Kidney capillary endothelial cell (primary cell): ENCODE measurements at regions not wholly inside any gene's neighbourhood (a gene's known extent, or its start where the extent isn't known, plus 50 kb on each side); places are given as distances from the start of the nearest gene placed in this dataset.

Experiments
- DNase-seq: peaks from one replicate; pipeline ENCODE4 v3.0.0-alpha.2; 2018; ENCODE audit warnings: low spot score

DNA sequence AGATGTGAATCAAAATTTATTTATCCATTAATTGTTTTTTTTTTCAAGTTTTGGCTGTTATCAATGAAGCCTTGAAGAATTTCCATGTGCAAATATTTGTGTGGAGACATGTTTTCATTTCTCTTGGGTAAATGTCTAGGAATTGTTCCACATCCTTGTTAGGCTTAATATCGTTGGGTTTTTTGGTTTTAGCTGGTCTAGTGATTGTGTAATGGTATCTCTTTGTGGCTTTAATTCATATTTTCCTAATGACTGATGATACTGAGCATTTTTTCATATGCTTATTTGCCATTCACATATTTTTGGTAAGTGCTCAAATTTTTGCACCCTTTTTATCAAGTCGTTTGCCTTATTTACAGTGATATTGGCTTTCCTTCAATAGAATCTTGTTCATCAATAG is 250.3 kb upstream of the EPHA4 start:
- no peak for DNase-seq

DNA sequence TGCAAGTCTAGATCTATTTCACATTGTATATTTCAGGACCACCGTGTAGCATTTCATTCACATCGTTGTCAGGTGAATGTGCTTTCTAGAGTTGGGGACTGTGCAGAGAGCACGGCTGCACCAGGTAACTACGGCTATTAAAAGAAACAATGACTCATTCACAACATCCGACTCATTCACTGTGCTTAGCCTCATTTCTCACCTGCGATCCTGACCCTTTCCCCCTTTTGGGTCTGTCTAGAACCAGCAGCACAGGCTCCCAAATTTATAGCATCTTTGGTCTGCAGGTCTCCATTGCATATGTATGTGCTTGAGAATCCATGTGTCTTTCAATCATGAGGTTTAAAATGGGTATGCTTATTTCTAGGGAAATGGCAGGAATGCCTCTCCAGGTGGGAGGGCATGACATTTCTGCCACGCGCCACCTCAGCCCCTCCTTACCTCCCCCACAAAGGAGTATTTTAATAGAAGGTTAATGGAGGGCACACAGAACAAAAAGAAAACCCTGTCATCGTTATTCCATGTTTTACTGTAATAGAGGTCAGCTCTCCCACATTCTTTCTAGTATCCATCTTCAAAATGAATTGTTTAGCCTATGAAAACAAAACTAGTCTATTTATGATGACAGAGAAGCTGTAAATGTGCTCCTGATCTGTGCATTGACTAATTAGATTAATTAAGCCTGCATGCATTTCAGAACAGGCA is 246.7 kb upstream of the EPHA4 start:
- no peak for DNase-seq

DNA sequence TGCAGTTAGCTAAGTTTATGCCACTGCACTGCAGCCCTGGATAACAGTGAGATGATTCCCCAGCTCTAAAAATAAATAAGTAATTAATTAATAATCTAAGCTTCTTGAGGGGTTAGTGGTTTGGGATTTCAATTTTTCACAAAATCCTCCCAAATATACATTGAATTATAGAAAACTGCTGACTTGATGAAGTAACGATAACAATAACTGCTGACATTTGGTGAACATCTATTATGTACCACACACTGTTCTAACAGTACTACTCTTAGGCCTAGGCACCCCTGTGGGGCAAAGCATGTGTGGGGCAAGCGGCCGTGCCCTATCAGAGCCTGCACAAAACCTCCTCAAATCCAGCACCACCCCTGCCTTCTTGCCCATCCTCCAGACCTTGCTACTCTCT is 245.8 kb upstream of the EPHA4 start:
- DNase-seq, result no peak

DNA sequence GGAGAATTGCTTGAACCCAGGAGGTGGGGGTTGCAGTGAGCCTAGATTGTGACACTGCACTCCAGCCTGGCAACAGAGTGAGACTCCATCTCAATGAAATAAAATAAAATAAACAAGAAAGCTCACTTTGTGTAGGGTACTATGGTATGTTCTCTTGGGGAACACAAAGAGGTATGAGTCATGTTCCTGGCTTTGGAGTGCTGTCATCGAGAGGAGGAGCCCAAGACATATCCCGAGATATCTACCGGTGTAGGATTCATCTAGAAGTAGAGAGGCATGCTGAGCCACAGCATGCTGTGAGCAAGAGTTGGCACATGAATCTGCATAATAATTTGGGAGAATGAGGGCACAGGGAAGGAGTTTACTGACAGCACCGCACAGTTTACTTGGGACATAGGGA is 244.9 kb upstream of the EPHA4 start:
- DNase-seq, result no peak

DNA sequence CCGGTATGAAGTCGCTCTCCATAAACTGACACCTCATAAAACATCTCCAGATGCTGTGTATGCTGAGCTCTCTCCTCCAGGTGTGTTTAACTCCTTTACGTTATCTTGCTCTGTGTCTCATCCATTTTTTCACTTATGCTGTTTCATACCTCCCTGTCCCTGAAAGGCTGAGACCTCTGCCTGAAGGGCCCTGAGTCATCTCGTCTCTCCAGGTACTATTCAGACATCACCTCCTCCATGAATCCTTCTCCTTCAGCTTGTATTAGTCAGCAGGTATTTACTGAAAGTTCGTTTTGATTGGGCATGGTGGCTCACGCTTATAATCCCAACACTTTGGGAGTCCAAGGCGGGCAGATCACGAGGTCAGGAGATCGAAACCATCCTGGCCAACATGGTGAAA is 244.5 kb upstream of the EPHA4 start:
- DNase-seq, result no peak

DNA sequence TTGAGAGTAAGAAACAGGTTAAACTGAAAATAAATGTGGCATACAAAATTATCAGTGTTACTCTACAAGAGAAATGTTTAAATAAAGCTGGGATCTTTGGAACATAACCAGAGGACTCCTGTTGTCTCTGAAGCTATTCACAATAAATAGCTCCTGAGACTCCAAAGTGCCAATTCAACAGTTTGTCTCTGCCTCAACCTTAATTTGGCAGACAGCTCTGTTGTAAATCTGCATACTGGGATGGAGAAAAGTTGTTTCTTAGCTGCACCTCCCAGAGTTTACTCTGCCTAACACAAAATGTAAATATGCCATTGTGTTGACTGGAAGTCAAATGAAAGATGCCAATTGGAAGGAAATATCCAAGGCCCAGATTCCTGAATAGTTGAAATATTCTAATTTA is 238.5 kb upstream of the EPHA4 start:
- no peak for DNase-seq

DNA sequence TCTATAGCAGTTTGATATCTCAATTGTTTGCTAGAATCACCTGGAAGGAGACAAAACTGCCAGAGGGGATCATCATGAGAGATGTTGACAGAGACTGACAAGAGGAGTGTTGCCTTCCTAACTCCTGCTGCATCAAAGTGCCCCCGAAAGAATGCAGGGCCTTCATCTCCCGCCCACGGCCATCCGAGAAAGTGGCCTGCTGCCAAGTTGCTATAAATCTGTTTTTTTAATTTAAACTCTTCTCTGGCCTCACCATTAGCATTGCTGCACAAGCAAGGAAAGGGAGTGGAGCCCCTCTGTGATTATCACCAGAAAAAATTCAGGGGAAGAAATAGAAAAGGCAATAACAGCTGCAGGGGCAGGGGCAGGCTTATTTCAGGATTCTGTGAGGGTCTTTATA is 238.1 kb upstream of the EPHA4 start:
- no peak for DNase-seq

DNA sequence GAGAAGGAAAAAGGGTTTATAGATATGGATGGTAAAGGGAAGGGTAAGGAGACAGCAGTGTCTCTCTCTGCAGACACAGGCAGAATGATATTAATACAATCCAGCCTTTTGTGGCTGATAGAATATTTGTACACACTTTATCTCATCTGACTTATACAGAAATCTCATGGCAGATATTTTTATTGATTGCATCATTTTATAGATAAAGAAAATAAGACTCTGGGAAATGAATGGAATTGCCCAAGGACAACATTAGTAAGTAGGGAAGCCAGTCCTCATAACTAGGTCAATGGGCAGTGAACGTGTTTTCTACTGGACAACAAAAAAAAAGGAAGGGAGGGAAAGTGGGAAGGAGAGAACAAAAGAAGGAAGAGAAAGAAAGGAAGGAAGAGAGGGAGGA is 236.4 kb upstream of the EPHA4 start:
- DNase-seq, result no peak

DNA sequence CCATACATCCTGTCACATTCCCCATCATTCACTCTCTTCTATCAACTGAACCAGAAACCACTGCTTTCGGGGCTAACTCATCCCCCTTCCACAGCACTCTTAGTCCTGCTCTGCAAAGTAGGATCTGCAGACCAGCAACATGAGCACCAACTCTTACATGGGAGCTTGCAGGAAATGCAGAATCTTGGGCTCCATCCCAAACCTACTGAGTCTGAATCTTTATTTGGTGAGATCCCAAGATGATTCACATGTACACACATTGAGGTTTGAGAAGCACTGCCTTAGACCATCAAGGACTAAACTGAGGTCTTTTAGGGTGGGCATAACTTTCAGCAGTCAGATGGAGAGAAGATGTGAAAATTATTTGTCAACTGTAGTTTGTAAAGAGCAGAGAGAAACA is 235.6 kb upstream of the EPHA4 start:
- no peak for DNase-seq

DNA sequence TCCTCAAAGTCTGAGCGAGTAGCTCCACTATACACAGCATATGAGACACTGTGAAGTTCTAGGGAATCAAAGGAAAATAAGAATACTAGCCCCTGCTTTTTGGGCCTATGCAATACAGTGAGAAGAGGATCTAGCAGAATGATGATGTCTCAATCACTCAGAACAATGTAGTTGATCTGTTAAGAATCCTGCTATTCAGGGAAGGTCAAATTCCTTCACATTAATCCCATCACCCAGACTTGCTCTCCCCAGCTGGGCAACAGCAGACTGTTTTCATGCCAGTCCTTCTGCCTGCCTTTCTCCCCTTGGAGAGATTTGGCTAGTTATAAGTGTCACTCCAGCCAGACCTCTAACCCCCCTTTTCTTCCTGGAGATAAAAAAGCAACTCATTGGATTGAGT is 230.0 kb upstream of the EPHA4 start:
- no peak for DNase-seq

DNA sequence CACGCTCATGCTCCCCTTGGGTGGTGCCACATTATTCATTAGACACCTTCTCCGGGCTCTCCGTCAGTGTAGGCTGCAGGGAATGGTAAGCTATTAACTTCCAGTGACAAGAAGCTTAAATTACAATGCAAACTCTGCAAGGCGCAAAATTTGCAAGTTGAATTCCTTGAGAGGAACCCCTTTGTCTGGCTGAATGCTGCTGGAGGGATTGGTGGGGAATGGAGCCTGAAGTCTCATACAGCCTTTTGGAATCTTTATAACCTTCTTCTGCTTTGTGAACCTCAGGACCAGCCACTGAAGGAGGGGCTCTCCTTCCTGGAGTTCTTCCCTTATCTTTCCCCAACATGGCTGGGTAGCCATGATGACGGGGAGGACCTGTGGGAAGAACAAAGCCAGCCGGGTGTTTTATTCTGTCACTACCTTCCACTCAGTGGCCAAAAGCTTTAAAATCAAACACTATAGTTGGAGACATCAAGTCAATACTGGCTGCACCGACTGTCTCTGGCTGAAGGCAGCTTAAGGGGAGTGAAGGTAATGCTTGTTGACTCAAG is 220.9 kb upstream of the EPHA4 start:
- DNase-seq, result no peak

DNA sequence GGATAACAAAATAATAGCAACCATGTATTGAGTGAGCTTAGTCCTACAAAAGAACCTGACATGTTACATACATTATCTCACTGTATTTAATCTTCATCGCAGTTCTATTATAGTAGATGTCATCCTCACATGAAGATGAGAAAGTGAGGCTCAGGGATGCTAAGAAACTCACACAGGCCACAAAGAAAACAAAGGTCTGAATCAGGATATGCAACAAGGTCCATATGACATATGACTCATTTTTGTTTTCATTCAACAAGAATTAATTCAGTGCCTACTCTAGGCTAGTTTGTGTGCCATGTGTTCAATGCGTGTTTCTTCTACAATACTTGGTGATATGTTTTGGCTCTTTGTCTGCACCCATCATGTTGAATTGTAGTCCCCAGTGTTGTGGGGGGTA is 219.7 kb upstream of the EPHA4 start:
- no peak for DNase-seq

DNA sequence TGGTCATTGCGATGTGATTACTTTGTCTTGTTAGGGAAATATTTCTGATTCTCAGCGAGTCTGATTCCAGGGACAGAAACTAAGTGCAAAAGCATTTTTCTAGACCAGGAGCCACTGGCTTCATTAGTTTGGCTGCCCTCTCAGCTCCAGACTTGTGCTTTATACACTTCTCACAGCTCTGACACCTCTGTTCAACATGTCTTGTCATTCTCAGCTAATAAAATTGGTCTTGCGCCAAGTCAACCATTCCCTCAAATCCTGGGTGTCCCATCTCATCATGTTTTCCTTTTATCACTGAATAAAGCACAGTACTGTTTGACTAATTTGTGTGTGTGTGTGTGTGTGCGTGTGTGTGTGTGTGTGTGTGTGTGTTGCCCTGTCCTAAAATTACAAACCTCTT is 215.5 kb upstream of the EPHA4 start:
- DNase-seq, result no peak

DNA sequence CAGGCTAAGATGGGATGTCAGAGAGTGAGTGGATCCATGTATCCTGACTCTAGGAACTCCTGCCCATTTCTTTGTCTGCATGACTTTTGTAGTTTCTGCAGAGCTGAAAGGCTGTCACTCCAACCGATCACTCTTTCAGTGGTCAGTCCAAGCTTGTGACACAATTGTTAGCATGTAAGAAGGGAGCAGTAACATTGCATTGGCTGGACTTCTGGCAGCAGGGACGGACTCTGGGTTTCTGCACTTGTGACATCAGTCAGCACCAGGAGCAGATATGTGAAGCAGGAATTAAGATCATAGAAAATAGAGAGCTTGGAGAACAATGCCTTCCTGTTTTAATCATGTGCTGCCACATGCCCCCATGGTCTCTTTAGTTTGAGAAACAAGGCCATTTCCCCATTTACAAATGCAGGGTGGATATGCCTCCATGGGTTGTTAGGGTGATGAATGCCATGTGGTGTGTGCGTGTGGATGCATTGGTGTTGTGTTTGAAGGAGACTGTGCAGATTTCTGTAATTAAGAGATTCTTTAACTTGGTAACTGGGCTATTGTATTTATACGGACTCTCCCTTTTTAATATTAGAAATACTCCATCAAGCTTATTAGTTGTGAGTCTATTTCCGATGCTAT is 214.3 kb upstream of the EPHA4 start:
- DNase-seq, result no peak

DNA sequence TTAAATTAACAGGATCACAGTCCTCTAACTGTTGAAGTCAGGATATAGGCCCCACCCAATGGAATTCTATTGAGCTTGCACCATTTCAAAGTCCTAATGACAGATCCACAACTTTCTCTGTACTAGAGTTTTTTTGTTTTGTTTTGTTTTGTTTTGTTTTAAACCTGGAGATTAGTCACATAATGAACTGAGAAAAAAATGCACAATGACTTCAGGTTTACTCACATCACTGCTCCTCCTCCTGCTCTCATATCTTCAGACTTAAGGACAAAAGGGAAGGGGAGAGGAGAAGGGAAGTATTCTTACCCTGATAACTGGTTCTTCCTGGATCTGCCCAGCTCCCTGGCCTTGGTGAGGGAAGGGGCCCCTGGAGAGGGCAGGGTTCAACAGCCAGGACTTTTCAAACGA is 208.2 kb upstream of the EPHA4 start:
- DNase-seq, result peak; percentile 69

DNA sequence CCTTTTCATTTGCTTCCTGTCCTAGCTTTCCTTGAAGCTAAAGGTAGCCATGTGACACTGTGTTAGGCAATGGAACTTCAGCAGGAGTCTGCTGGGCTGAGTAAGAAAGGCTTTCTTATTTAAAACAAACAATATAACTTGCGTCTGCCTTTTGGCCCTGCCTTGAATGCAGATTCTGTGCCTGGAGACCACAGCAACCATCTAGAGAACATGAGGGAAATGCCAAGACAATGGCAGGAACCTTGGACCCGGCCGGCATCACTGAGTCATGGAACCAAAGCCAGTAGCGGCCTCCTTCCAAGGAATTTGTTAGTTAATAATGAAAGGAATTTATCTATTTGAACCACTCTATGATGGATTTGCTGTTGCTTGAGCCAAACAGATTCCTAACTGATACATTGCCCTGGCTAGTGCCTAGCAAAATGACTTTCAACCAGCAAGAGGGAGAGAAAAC is 207.5 kb upstream of the EPHA4 start:
- peak; percentile 81 for DNase-seq

DNA sequence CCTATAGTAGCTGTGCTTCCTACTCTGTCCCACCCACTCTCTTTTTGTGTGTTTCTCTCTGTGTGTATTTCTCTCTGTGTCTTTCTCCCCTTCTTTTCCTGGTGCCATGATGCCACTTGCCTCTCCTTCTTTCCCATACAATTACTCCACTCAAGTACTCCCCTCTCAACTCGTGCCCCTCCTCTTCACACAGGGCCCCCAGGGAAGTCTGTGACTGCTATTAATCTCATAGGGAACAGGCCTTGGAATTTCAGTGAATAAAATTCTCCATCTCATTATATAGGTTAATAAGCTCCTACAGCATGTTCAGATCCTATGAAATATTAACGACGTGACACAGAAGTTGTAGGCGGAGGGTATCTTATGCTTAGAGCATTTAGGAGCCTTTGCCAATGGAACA is 205.9 kb upstream of the EPHA4 start:
- no peak for DNase-seq

DNA sequence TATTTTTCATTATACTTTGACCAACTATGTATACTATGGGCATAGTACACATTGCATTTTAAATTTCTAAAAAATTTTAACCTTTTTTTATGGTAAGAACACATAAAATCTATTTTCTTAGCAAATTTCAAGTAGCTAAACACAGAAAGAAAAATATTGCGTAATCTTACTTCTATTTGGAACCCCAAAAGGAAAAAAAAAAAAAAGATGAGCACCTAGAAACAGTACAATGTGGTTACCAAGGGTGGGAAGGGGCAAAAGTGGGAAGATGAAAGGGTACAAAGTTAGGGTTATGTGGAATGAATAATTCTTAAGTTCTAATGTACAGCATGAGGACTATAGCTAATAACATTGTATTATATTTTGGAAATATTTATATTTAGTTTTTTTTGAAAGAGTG is 205.0 kb upstream of the EPHA4 start:
- no peak for DNase-seq

DNA sequence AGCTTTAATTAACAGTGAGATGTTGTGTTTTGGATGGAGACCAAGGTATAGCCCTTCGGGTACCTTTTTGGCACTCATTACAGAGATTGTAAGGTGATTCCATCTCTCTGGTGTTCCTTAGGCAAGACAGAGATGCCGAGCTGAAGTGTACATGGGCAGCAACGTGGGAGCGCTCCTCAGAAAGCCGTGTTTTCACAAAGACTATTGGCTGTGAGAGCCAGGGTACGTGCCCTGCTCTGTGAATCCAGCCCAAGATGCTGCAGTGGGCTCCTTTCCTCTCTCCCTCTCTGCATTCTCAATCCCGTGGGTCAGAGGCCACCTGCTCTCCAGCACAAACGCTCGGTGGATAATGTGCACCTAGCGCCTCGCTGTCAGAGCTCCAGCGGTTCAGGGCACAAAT is 203.0 kb upstream of the EPHA4 start:
- DNase-seq, result no peak

DNA sequence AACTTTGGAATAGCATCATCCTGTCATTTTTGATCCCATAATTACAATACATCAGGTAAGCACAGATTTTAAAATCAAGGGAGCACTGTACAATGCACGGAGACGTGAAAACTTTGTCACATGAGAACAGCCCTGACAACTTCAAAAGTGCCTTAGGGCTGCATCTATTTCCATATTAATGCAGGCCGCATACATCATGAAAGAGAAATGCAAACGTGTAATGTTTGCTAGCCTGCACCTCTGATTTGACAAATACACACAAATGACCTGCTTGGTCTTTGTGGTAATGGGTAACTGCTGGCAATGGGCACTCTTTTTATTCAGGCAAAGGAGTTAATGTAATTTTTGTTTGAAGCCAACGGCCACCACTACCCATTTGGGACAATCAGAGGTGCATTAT is 202.0 kb upstream of the EPHA4 start:
- DNase-seq, result no peak

DNA sequence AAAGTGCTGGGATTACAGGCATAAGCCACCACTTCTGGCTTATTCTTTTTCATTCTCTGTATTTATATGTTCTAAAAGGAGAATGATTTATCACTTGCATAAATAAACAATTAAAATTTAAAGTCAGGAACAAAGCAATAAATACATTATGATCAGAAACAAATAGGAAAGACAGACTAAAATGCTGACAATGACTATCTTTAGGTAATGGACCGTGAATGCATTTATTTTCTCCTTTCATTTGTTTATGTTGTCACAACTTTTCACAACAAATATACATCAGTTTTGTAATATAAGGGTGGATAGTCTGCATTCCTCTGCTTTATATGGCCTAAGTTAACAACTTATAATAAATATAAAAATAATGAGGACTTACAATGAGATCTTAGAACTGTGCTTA is 199.2 kb upstream of the EPHA4 start:
- DNase-seq, result no peak

DNA sequence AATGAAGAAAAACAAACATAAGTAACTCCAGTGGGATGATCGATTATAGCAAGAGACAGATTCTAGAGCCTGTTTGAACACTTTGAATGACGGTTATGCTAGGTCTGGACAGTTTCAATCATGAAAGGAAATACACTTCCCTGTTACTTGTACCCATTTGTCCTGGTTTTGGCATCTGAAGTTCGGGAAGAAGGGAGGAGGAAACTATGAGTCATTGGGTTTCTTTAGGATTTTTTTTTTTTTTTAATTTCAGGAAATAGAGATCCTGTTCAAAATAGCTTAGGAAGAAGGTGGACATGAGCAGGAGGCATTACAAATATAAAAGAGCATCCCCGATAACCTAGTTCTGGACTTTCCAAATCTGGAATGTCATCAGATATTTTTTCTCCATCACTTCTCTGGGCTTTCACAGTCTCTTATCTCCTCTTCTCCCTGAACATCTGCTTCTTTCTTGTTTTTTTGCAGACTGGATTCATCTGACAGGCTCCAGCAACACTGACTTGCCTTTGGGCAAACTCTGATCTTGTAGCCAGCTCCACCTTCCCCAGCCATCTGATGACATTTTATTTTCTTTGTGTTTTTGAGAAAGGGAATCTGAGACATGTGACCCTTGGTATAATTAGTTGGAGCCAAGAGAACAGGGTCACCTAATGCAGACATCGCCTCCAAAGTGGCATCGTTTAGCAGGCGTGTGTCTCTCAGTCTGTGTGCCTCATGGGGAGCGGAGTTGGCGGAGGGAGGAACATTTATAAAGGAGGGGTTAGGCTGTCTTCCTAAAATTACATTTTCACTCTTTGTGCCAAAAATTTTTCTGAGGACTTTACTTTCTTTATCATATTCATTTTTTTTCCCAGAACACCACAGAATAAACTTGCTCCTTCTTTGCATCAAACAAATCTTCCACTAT is 195.3 kb upstream of the EPHA4 start:
- no peak for DNase-seq

DNA sequence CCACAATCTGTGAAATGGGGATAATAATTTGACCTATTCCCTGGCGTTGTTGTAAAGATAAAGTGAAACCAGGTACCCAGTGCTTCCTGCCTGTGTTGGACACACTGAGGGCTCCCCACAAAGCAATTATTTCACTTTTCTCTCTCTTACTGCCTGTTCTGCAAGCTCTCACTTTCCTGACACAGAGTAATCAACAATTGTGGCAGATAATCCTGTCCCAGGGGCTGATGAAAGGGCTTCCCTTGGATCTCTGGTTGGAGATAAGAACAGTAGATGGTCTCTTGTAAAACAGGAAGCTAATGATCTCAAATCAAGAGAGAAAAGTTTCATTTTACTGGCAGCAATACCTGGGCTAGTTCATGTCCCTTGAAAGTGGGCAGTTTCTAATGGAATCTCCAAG is 190.4 kb upstream of the EPHA4 start:
- DNase-seq, result no peak
